C4-2B (cell line): ENCODE measurements at regions not wholly inside any gene's neighbourhood (a gene's known extent, or its start where the extent isn't known, plus 50 kb on each side); places are given as distances from the start of the nearest gene placed in this dataset.

Source experiments
- H3K27ac ChIP-seq: fragments of 450-650 bp; 2 replicates; pipeline ENCODE4 v1.5.1; 2017
- ZFX ChIP-seq: fragments of 450-650 bp; IDR thresholded peaks from 2 replicates; pipeline ENCODE4 v1.6.1; 2017
- TF ChIP-seq, protein P1 (sequence below): fragments of 450-650 bp; conservative IDR thresholded peaks from 2 replicates; pipeline ENCODE4 v1.5.1; 2017; ENCODE audit warnings: mild to moderate bottlenecking

GRCh38 chr13:50340551-50341287 lies 325.5 kb downstream of the KCNRG start:
- H3K27ac ChIP-seq, result no peak overlapping the region
- TF ChIP-seq, protein P1, sequence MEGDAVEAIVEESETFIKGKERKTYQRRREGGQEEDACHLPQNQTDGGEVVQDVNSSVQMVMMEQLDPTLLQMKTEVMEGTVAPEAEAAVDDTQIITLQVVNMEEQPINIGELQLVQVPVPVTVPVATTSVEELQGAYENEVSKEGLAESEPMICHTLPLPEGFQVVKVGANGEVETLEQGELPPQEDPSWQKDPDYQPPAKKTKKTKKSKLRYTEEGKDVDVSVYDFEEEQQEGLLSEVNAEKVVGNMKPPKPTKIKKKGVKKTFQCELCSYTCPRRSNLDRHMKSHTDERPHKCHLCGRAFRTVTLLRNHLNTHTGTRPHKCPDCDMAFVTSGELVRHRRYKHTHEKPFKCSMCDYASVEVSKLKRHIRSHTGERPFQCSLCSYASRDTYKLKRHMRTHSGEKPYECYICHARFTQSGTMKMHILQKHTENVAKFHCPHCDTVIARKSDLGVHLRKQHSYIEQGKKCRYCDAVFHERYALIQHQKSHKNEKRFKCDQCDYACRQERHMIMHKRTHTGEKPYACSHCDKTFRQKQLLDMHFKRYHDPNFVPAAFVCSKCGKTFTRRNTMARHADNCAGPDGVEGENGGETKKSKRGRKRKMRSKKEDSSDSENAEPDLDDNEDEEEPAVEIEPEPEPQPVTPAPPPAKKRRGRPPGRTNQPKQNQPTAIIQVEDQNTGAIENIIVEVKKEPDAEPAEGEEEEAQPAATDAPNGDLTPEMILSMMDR, result no peak
- TF ChIP-seq ZFX, result no peak

- no peak for TF ChIP-seq ZFX
- TF ChIP-seq, protein P1, result no peak
- no peak overlapping the region for H3K27ac ChIP-seq
Observed at GRCh38 chr13:50341526-50341925, 326.3 kb downstream of the KCNRG start.

- TF ChIP-seq, protein P1, result no peak
- no peak for TF ChIP-seq ZFX
- H3K27ac ChIP-seq, result no peak overlapping the region
Observed at GRCh38 chr13:50344717-50345116, 329.5 kb downstream of the KCNRG start.

- TF ChIP-seq, protein P1, result no peak
- no peak for TF ChIP-seq ZFX
- H3K27ac ChIP-seq, result no peak overlapping the region
Observed at GRCh38 chr13:50345804-50346203, 330.6 kb downstream of the KCNRG start.

DNA sequence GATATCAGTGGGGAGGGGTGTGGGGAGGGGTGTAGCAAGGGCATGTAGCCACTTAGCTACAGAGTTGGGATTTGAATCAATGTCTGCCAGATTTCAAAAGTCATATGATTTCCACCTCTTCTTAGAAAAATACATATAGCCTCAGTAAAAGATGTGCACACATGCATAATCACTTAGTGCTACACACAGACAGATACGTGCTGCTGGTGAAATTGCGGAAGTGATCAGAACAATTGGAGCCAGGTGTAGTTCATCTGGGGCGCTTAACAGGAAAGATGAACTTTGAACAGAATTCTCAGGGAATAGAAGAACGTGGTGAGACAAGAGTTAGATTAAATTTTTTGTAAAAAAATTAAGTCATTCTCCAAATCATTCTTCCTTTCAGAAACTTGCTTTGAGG lies 333.1 kb downstream of the KCNRG start:
- TF ChIP-seq, protein P1, result no peak
- TF ChIP-seq ZFX, result no peak

DNA sequence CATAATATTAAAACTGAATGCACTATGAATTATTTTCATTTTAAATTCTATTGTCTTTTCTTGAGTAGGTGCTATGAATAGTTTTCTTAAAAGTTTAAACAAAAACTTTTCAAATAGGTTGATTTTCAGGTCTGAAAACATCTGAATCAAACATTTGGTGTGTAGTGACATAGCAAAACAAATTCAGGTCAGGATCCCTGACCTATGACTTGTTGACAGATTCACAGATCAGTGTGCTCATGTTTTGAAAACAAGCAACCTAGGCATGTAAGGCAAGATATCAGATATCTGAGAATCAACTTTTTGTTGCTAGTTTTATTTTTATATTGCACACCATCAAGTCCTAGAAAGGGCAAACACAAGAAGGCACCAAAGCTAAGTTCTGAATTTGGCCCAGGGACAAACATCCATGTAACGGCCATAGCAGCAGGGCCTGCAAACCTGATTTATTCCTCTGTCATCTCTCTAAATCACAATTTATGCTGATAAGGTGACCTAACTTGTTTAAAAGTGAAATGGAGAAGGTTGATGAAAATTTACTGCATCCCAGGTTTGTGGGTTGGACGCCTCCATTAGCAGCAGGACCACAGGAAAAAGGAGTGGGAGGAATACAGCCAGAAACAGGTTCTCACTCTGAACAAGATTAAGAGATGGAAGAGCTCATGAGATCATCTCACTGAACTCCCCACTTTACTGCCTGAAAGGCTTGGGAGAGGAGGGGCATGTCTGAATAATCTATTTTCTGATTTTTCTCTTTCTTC lies 337.7 kb downstream of the KCNRG start:
- H3K27ac ChIP-seq, result no peak overlapping the region
- TF ChIP-seq, protein P1, result no peak
- TF ChIP-seq ZFX, result no peak

More for the DNA sequence above, 333.1 kb downstream of the KCNRG start:
- no peak overlapping the region for H3K27ac ChIP-seq

DNA sequence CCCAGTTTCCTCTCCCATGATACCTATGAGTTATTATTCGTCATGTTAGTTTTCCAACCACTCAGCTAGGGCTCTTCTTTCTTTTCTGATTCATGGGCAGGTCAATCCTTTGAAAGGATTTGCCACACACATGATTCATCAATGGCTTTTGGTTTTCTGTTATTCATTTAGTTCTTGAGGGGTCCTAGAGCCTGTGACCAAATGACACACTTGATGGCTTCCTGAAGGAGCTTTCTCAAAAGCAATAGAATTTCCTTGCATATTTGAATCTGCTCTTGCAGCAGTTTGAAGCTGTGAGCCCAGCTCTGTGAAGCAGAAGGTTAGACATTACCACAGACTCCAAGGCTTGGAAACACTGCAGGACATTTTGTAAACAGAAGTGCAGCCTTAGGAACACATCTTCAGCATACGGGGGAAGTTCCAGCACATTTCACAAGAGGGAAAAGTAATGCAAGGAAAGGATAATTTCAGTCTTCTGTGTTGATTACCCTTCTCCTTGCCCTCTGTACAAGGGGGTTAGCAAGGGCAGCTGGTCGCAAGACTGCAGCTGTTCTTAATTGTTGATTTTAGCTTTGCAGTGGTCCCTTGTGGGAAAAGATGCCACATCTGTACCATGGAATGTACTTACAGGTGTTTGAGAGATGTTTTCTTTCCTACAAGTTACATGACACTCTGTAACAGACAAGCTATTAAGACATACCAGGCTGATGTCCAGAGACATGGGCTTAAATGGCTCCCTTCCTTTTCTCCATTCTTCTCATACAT lies 338.6 kb downstream of the KCNRG start:
- no peak for TF ChIP-seq ZFX
- TF ChIP-seq, protein P1, result no peak
- H3K27ac ChIP-seq, result no peak overlapping the region
